Omental fat pad (tissue), 3 donors: ENCODE measurements at regions not wholly inside any gene's neighbourhood (a gene's known extent, or its start where the extent isn't known, plus 50 kb on each side); places are given as distances from the start of the nearest gene placed in this dataset.
"Not testable (repeated sequence)": the region's sequence is repeated elsewhere in the genome, so short reads cannot be mapped to it uniquely, and the experiment has no call there.

ENCODE experiments used
- ATAC-seq: fragments of 150-250 bp; one replicate; pipeline ENCODE4 v1.9.1; 2016; ENCODE audit warnings: mild to moderate bottlenecking, moderate library complexity; ENCODE audit not compliant: low FRiP score
- DNase-seq: peaks from one replicate; pipeline ENCODE4 v3.0.0-alpha.2; 2019; ENCODE audit warnings: low spot score
- TF ChIP-seq, protein P1 (sequence below), 3 donors: fragments of 450-650 bp; IDR thresholded peaks; one replicate each; pipeline ENCODE4 v1.5.1; 2016 to 2017; ENCODE audit warnings: antibody characterized with exemption in 3 of 3, mild to moderate bottlenecking in 3 of 3, moderate library complexity in 2 of 3

DNA sequence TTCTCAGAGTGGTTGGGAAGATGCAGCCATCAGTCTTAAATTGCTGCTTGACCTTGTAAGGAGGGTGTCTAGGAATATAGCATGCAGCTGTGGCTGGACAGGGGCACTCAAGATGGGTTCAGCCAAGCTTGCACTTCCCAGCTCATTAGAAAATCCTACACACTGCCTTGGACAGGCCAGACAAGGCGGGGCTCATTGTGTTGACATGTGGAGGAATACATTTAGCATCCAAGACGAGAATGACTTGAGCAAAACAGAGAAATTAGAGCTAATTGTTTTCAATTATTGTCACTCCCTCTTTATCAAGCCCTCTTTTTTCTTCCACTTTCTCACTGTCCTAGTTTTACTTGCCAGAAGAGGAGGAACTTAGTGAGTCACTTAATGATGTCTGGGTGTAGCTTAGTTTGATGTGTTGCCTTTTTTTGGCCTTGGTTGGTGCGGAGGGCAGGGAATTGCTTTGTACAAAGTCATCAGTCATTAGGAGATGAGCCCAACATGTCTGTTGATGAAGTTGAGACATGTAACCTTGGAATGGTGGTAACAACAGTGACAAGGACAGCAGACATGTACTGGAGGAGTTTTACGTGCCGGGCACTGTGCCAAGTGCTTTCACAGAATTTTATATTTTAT lies 1219.3 kb upstream of the WWC1 start:
- ATAC-seq (peak; percentile 92), DNase-seq (no peak)
- TF ChIP-seq, protein P1, sequence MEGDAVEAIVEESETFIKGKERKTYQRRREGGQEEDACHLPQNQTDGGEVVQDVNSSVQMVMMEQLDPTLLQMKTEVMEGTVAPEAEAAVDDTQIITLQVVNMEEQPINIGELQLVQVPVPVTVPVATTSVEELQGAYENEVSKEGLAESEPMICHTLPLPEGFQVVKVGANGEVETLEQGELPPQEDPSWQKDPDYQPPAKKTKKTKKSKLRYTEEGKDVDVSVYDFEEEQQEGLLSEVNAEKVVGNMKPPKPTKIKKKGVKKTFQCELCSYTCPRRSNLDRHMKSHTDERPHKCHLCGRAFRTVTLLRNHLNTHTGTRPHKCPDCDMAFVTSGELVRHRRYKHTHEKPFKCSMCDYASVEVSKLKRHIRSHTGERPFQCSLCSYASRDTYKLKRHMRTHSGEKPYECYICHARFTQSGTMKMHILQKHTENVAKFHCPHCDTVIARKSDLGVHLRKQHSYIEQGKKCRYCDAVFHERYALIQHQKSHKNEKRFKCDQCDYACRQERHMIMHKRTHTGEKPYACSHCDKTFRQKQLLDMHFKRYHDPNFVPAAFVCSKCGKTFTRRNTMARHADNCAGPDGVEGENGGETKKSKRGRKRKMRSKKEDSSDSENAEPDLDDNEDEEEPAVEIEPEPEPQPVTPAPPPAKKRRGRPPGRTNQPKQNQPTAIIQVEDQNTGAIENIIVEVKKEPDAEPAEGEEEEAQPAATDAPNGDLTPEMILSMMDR (IDR thresholded peaks at IDR 0.05), result no peak

DNA sequence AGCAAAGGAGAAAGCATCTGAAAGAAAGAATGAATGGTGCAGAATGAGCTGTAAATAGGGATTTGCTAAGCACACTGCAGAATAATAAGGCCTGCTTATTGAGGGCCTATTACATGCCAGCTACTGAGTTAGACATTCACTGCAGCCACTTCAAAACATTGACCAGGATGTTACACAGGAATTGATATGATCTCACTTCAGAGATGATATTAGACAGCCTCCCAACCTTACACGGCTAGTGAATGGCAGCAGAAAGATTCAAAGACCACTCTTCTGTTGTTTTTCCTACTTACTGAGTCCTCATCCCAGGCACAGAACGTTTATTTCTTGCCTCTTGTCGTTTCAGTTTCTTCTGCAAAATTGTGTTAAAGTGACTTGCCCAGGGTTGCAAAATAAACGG lies 1209.9 kb upstream of the WWC1 start:
- ATAC-seq, result no peak
- TF ChIP-seq, protein P1 (IDR thresholded peaks at IDR 0.05), result no peak
- DNase-seq, result no peak

DNA sequence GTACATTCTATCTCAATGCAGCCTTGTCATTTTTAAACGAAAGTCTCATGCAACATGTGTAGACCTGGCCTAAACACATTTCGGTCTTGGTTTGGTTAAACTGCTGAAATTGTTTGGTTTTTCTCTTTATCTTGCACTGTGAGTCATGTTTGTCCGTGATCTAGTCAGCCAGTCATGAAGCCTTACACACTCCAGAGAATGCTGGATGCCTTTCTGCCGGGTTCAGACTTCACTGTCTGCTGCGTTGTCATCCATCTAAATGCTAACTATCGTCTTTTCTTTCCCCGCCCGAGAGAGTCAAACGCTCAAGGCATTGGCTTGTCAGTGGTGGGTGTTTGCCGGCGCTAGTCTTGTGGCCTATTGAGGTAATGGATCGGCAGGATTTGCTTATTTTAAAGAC lies 1194.6 kb upstream of the WWC1 start:
- no peak for ATAC-seq

DNA sequence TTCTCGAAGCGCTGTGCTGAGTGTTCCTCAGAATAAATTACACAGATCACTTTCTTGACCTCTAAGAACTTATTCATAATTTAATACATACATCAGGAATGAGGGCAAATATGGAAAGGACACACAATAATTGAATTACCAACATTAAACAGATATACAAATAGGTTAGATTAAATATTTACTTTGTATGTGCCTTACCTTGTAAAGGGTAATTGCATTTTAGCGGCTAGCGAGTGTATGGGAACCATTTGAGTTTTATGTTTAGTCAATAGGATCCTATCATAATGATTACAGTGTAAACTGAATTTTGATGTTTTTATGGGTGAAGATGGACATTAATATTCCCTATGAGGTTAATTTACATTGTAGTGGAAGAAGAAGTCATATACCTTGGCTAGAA lies 1187.1 kb upstream of the WWC1 start:
- DNase-seq, result no peak
- TF ChIP-seq, protein P1 (IDR thresholded peaks at IDR 0.05), result no peak
- ATAC-seq, result no peak

More for the DNA sequence above, 1194.6 kb upstream of the WWC1 start:
- TF ChIP-seq, protein P1 (IDR thresholded peaks at IDR 0.05), result no peak
- DNase-seq, result no peak

DNA sequence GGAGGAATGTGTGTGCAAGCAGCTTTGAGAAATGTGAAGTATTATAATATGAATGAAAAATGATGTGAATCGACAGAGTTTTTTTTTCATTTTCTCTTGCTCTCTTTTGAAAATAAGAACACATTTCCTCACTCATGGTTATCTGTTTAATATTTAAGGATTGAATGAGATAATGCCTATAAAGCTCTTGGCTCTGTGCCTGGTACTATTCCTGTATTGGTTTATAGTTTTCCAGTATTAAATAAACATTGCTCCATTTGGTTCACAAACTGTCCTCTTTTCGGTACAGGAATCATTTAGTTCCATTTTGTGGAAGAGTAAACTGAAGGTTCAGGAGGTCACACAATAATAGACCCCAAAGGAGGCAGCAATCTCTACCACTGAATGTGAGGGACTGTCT lies 1185.5 kb upstream of the WWC1 start:
- TF ChIP-seq, protein P1 (IDR thresholded peaks at IDR 0.05), result no peak
- no peak for ATAC-seq

DNA sequence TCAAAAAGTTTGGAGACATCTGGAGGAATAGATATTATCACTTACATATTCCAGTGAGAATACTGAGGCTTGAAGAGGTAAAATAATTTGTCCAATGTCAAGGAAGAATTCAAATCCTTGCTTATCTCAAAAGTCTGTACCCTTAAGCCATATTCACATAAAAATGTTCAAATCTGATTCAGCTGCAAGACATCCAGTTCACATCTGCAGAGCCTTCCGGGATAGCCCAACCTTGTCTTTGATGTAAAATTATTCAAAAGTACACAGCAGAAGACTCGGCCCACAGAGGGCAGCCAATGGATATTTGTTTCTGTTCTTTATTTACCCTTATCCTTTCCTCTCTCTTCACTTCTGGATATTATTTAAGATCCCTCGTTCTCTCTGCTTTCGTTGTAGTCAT lies 1183.8 kb upstream of the WWC1 start:
- no peak for DNase-seq
- TF ChIP-seq, protein P1 (IDR thresholded peaks at IDR 0.05), result no peak
- no peak for ATAC-seq

More for the DNA sequence above, 1185.5 kb upstream of the WWC1 start:
- no peak for DNase-seq

DNA sequence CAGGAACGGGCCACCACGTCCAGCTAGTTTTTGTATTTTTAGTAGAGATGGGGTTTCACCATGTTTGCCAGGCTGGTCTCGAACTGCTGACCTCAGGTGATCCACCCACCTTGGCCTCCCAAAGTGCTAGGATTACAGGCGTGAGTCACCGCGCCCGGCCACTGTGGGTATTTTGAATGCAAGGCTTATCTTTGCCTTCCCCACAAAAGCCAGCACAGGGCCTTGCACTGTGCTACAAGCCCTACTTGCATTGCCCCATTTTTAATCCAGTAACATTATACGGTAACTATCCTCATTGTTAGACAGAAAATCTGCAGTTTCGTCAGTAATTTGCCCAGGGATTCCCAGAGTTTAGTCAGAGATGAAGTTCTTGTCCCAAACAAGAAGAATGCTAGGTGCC lies 1183.2 kb upstream of the WWC1 start:
- ATAC-seq, DNase-seq: not testable (repeated sequence)
